IPS-18a (cell line): ENCODE measurements at regions not wholly inside any gene's neighbourhood (a gene's known extent, or its start where the extent isn't known, plus 50 kb on each side); places are given as distances from the start of the nearest gene placed in this dataset.

Source experiments
- H3K27ac ChIP-seq: one replicate; pipeline ENCODE4 v1.5.1; 2013; ENCODE audit warnings: low read length
- H3K27me3 ChIP-seq: one replicate; pipeline ENCODE4 v1.6.1; 2013; ENCODE audit warnings: mild to moderate bottlenecking, low read length; ENCODE audit not compliant: control insufficient read depth, insufficient read depth
- H3K36me3 ChIP-seq: one replicate; pipeline ENCODE4 v1.6.1; 2013; ENCODE audit warnings: low read depth, low read length; ENCODE audit not compliant: control insufficient read depth
- H3K4me1 ChIP-seq: one replicate; pipeline ENCODE4 v1.6.1; 2013; ENCODE audit warnings: low read depth, low read length; ENCODE audit not compliant: control insufficient read depth
- H3K4me3 ChIP-seq: one replicate; pipeline ENCODE4 v1.5.1; 2013; ENCODE audit warnings: low read length
- H3K9ac ChIP-seq: one replicate; pipeline ENCODE4 v1.6.1; 2013; ENCODE audit warnings: mild to moderate bottlenecking, low read length, moderate library complexity
- H3K9me3 ChIP-seq: one replicate; pipeline ENCODE4 v1.6.1; 2013; ENCODE audit warnings: low read depth, low read length; ENCODE audit not compliant: control insufficient read depth

DNA sequence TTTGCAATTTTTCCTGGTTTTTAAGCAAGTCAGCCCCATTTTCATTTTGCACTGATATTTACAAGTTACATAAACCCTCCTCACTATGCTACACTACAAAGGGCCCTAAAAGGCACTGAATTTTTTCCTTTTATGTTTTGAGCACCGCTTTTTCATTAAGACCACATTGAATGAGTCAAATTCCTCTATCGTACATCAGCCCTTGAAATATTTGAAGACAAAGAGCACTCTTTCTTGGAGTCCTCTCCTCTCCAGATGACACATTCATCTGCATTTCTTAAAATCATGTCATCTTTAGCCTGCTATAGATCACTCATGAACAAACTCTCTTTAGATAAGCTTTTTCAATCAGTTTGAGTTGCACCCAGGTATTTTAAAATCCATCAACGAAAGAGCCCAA, 306.6 kb upstream of the SOX11 start:
- H3K9ac ChIP-seq = no peak overlapping the region
- no peaks in the 10 kb centered on the region for H3K36me3 ChIP-seq
- H3K27ac ChIP-seq = no peak overlapping the region
- H3K4me3 ChIP-seq = no peak overlapping the region
- no peaks in the 10 kb centered on the region for H3K27me3 ChIP-seq
- no peaks in the 10 kb centered on the region for H3K9me3 ChIP-seq
- H3K4me1 ChIP-seq = peaks cover 3% of the 10 kb centered on the region

DNA sequence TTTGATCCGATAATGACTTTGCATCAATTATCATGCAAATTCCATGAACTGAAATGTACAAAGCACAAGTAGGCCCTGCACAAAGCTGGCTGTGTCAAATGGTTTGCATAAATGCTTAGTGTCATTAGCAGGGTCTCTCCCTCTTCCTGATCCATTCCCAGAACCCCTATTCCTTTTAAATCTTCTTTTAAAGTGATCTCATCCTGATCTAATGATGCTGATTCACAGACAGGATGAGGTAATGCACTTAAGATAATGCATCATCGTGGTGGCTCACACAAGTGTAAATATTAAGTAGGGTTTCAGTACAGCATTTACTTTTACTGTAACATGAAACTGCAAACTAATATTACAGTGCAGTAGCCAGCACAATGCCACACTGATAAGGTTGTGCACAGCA, 304.8 kb upstream of the SOX11 start:
- no peak overlapping the region for H3K9ac ChIP-seq
- peaks cover 3% of the 10 kb centered on the region for H3K4me1 ChIP-seq
- H3K36me3 ChIP-seq = no peaks in the 10 kb centered on the region
- no peak overlapping the region for H3K4me3 ChIP-seq
- H3K9me3 ChIP-seq = no peaks in the 10 kb centered on the region
- H3K27me3 ChIP-seq = no peaks in the 10 kb centered on the region
- H3K27ac ChIP-seq = no peak overlapping the region

DNA sequence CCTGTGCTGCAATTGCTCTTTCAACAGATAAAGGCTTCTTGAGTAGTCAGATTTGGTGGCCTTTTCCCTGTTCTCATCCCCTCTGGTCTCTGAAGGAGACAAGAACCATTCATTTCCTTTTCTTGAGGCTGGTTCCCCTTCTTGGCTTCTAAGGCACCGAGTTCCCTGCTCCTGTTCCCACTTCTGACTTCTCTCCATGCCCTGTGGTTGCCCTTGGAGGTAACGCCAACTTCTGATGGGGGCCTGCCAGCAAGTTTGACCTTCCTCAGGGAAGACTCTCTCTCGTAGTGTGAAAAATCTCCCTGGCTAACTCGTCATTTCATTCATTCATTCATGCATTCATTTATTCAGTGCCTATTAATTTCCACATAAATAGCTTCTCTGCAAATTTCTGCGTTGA, 302.4 kb upstream of the SOX11 start:
- Histone ChIP-seq H3K4me1 (peaks cover 3% of the 10 kb centered on the region), H3K36me3 (no peaks in the 10 kb centered on the region), H3K9ac (no peak overlapping the region), H3K4me3 (no peak overlapping the region), H3K27ac (no peak overlapping the region), H3K9me3 (no peaks in the 10 kb centered on the region), H3K27me3 (no peaks in the 10 kb centered on the region)

DNA sequence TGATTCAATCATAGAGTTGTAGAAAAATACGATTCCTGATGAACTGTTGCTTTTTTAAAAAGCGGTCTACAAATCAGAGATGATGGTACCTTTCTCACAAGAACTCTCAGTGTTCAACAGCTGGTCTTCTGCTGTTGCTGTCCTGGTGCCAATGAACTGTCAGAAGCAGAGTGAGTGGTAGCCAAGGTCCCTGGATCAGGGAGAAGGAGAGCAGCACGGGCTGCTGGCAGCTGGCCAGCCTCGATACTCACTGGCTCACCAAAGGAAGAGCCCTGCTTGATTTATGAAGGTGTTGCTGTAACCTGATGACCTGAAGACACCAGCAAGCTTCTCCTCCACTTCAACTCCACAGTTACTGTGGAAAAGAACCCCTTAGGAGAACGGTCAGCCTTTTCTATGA, 300.8 kb upstream of the SOX11 start:
- no peaks in the 10 kb centered on the region for H3K9me3 ChIP-seq
- no peaks in the 10 kb centered on the region for H3K27me3 ChIP-seq
- no peak overlapping the region for H3K4me3 ChIP-seq
- no peak overlapping the region for H3K9ac ChIP-seq
- no peaks in the 10 kb centered on the region for H3K36me3 ChIP-seq
- no peaks in the 10 kb centered on the region for H3K4me1 ChIP-seq
- H3K27ac ChIP-seq = no peak overlapping the region

DNA sequence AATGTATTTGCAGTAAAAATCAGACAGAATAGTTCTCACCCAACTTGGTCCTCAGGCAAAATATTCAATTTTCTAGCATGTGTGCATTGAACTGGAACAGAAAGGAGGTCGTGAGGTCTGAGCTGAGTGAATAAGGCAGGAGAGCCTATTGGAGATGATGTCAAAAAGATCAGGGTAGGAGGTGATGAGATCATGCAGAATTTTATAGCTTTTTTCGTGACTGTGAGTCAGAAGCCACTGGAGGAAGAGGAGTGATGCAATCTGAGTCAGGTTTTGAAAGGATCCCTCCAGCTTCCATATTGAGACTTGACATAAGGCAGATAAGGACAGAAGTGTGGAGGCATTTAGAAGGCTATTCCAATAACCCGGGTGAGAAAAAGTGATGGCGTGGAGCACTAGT, 299.5 kb upstream of the SOX11 start:
- Histone ChIP-seq H3K4me1 (no peaks in the 10 kb centered on the region), H3K27me3 (no peaks in the 10 kb centered on the region), H3K36me3 (no peaks in the 10 kb centered on the region), H3K9ac (no peak overlapping the region), H3K27ac (no peak overlapping the region), H3K9me3 (no peaks in the 10 kb centered on the region), H3K4me3 (no peak overlapping the region)

DNA sequence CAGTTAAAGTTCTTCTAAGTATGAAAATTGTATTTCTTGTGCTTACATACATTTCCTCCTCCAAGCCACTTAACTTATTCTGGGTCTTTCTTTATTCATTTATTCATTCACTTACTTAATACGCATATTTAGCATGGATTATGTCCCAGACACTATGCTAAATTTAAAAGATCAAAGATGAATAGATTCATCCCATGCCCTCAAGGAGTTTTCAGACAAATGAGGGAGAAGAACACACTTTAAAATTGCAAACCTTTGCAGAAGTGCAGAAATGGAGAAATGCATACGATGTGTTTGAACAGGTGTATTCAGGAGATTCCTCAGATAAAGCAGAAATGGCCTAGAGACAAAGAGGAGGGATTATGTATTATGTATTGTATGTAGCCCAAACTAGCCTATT, 298.7 kb upstream of the SOX11 start:
- Histone ChIP-seq H3K4me3 (no peak overlapping the region), H3K27me3 (no peaks in the 10 kb centered on the region), H3K36me3 (no peaks in the 10 kb centered on the region), H3K27ac (no peak overlapping the region), H3K9me3 (no peaks in the 10 kb centered on the region), H3K9ac (no peak overlapping the region), H3K4me1 (no peaks in the 10 kb centered on the region)

DNA sequence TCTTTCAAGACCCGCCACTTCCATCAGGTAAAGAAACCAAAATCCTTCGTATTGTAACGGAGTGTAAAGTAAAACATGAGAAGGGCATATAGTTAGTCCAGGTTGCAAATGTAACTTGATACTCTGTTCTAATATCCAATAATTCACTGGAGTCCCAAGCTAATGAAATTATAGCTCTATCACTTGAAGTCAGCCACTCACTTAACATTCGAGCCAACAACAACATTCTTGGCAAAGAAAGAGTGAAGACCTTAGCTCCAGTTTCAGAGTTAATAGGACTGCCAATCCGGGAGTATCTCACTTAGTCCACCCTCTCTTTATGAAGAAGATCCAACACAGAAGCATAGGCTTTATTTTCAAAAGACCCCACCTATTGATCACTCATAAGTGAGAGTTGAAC, 298.0 kb upstream of the SOX11 start:
- Histone ChIP-seq H3K27me3 (no peaks in the 10 kb centered on the region), H3K4me3 (no peak overlapping the region), H3K27ac (no peak overlapping the region), H3K9ac (no peak overlapping the region), H3K4me1 (no peaks in the 10 kb centered on the region), H3K36me3 (no peaks in the 10 kb centered on the region), H3K9me3 (no peaks in the 10 kb centered on the region)

DNA sequence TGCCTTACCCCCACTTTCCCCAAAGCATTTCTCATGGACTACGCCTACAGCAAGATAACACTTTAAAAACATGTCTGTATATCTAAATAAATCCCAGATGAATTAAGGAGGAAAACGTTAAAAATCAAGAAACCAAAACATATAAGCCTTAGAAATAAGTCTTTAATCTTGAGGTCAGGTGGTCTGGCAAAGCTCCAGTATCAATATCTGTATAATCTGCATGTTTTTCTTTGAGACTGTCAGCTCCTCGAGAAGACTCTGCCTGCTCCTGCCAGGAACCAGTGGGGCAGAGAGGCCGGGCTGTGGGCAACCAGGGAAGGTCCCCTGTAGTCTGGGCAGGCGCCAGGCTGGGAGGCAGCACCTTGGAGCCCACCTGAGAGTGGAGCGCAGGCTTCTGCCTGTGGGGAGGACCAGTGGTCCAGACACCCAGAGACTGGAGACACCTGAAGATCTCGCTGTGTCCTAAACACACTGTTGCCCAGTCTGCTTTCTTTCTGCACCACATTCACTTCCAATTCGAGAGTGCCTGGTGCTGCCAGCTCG, 291.0 kb upstream of the SOX11 start:
- Histone ChIP-seq H3K36me3 (no peaks in the 10 kb centered on the region), H3K4me1 (no peaks in the 10 kb centered on the region), H3K27me3 (no peaks in the 10 kb centered on the region), H3K4me3 (no peak overlapping the region), H3K27ac (no peak overlapping the region), H3K9me3 (no peaks in the 10 kb centered on the region), H3K9ac (no peak overlapping the region)

DNA sequence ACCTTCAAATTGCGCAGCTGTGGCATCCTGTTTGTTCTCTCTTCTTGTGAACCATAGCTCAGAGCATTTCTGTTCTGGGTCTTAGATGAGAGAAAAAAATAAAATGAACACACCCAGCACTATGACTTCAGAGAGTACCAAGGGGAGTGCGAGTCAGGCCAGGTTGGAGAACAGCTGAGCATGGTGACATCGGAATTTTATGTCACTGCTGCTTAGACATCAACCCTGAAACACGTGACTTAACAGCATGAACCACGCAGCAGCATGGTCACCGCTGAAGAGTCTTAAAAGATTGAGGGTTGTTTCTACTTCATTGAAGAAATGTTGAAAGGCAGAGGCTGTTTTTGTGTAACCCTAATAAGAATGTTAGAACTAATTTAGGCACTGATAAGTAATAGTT, 288.8 kb upstream of the SOX11 start:
- H3K9me3 ChIP-seq = no peaks in the 10 kb centered on the region
- no peak overlapping the region for H3K9ac ChIP-seq
- H3K4me1 ChIP-seq = no peaks in the 10 kb centered on the region
- no peaks in the 10 kb centered on the region for H3K27me3 ChIP-seq
- no peak overlapping the region for H3K27ac ChIP-seq
- H3K36me3 ChIP-seq = no peaks in the 10 kb centered on the region
- H3K4me3 ChIP-seq = no peak overlapping the region

DNA sequence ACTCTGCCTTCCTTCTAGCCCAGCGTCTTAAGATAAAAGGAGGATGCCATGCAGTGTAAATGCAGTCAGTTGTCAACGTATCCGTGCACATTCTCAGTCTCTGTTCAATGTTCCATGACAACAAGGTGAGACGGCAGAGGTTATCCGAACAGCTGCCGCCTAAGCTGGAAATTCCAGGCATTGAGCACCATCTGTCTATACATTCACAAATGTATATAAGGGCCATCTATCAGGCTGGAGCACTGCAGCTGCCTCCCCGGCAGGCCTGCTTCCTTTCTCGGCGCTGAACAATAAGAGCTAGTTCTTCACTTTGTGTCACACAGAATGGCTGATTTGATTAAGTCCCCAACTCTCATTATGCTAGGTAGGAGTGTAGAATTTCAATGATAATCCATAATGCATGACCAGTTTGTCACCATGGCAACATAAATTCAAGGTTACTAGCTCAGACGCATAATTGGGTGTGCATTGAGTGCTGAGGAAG, 282.2 kb upstream of the SOX11 start:
- no peaks in the 10 kb centered on the region for H3K36me3 ChIP-seq
- H3K4me1 ChIP-seq = peaks cover 21% of the 10 kb centered on the region
- H3K9ac ChIP-seq = no peak overlapping the region
- H3K4me3 ChIP-seq = no peak overlapping the region
- no peaks in the 10 kb centered on the region for H3K27me3 ChIP-seq
- H3K27ac ChIP-seq = no peak overlapping the region
- H3K9me3 ChIP-seq = no peaks in the 10 kb centered on the region

DNA sequence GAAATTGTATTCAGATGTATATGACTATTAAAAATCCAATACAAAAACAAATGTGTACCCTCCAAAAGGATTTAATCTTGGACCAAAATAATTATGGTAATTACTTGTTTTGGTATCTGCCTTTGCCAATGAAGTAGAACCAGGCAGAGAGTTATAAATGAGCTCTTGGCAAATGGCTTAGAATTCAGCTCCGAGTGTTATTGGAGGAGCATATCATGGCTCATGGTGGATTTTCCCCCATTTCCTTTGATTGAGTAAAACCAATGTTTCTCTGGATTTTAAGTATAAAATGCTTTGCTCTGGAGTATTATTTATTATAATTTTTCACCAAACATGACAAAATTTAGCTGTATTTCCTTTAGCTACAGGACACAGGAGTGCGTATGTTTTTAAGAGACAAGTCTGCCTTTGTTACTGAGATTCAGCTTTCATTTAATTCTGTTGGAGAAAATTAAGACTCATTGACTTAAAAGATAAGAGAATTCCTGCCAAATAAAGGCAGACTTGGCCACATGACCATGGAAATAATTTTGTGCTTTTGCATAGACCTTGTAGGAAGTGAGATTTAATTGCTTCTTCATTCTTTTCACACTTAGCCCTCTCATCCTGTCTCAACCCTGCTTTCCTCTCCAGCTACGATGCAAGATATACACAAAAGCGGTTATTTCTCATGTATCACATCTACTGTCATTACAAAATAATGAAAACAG, 281.0 kb upstream of the SOX11 start:
- H3K27me3 ChIP-seq = no peaks in the 10 kb centered on the region
- no peak overlapping the region for H3K9ac ChIP-seq
- no peaks in the 10 kb centered on the region for H3K9me3 ChIP-seq
- no peak overlapping the region for H3K27ac ChIP-seq
- H3K36me3 ChIP-seq = no peaks in the 10 kb centered on the region
- no peak overlapping the region for H3K4me3 ChIP-seq
- peaks cover 21% of the 10 kb centered on the region for H3K4me1 ChIP-seq

DNA sequence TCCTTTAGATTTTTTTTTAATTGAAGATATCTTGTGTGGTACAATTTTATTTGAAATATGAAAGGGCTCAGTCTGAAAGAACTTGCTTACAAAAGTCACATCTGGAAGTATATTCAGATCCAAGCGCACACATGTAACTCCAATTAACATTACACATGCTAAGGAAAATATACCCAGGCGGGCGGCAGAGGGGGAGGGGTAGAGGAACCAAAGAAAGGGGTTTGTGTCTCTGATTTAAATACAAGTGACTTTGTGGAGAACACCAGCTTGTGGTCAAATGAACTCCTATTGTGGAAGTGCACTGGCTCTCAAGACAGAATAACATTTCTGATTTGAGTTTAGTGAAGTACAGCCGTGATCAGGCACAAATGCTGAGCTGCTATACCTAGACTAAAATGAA, 280.2 kb upstream of the SOX11 start:
- Histone ChIP-seq H3K27me3 (no peaks in the 10 kb centered on the region), H3K36me3 (no peaks in the 10 kb centered on the region), H3K4me3 (no peak overlapping the region), H3K9me3 (no peaks in the 10 kb centered on the region), H3K27ac (no peak overlapping the region), H3K4me1 (peaks cover 21% of the 10 kb centered on the region), H3K9ac (no peak overlapping the region)
